ENCODE measurements at regions not wholly inside any gene's neighbourhood (a gene's known extent, or its start where the extent isn't known, plus 50 kb on each side); places are given as distances from the start of the nearest gene placed in this dataset.

DNA sequence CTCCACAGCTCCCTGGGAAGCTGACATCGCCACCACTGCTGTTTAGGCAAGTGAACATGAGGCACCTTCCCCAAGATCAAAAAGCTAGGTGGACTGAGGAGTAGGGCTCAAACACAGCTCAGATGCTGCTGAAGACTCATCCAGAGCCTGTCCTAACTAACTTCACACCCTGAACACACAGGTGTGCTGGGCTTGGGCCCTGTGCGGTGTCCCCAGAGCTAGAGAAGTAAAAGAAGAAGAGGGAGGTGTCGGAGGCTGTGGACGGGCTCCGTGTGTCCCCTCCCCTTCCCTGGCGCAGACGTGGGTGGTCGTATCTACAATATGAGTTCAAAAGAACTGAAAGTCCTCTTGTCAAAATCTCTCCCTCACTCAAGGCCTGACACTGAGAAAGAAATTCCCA is 373.4 kb upstream of the MGMT start:
- TF ChIP-seq POLR2A (IDR thresholded peaks at IDR 0.05; ENCODE audit: low read length) (no peak), GATA1 (IDR thresholded peaks at IDR 0.05; ENCODE audit: low read depth, low read length) (no peak)

Data from erythroblast (primary cell).